K562 (cell line): ENCODE measurements at regions not wholly inside any gene's neighbourhood (a gene's known extent, or its start where the extent isn't known, plus 50 kb on each side); places are given as distances from the start of the nearest gene placed in this dataset.

ENCODE experiments used
- ATAC-seq: fragments of 200-7000 bp; cut with Tn5 transposase; 3 replicates; pipeline ENCODE4 v1.9.1; 2020; ENCODE audit warnings: moderate library complexity
- BruUV-seq: library from RNA; stranded (reverse); fragments of 400-500 nt; replicated peaks from 2 replicates; lab custom pipeline; 2021; lab: Mats Ljungman, UMichigan
- CTCF ChIA-PET: fragments of 300-600 bp; formaldehyde crosslinking; extraction: SDS; loops from one replicate; lab custom pipeline; 2021; ENCODE audit warnings: low intra/inter-chr PET ratio; lab: Yijun Ruan, JAX
- POLR2A ChIA-PET: fragments of 300-600, 350-650 bp; sonication (Branson Sonifier 250); formaldehyde crosslinking; extraction: SDS; loops from one replicate; lab custom pipeline; 2021; ENCODE audit warnings: antibody characterized with exemption, inconsistent platforms; lab: Yijun Ruan, JAX
- DNase-seq, 4 experiments: peaks; one replicate each; pipeline versions ENCODE4 v3.0.0 to v3.0.0-alpha.2; 2011 to 2018; ENCODE audit warnings: low spot score in 3 of 4, mixed read lengths in 3 of 4; ENCODE audit errors: extremely low read depth in 1 of 4
- FAIRE-seq: peaks from 2 replicates; lab custom pipeline; 2011; peaks lifted over from hg19 to GRCh38; lab: Jason Lieb, UNC
- H2AFZ ChIP-seq: 2 replicates; pipeline ENCODE4 v1.6.0; 2011; ENCODE audit warnings: low read depth, low read length, control low read depth, inconsistent platforms
- H3K27ac ChIP-seq: fragments of 200-600 bp; 3 replicates; pipeline ENCODE4 v1.8.0; 2011; ENCODE audit warnings: low read depth, mild to moderate bottlenecking, control low read depth, inconsistent platforms, low read length, moderate library complexity, mixed read lengths; ENCODE audit errors: extremely low read depth
- H3K27me3 ChIP-seq, 2 experiments: fragments of 300-600 bp in 1 of 2; 2 replicates in 1 of 2; 3 replicates in 1 of 2; pipeline versions ENCODE4 v1.6.0 to v1.8.0; 2011; ENCODE audit warnings: inconsistent platforms in 2 of 2, low read length in 2 of 2, mild to moderate bottlenecking in 1 of 2, mixed read lengths in 1 of 2, moderate library complexity in 1 of 2; ENCODE audit not compliant: control insufficient read depth in 2 of 2, insufficient read depth in 2 of 2
- H3K36me3 ChIP-seq: fragments of 300-600 bp; 3 replicates; pipeline ENCODE4 v1.8.0; 2011; ENCODE audit warnings: mild to moderate bottlenecking, low read length, inconsistent platforms; ENCODE audit not compliant: control insufficient read depth, insufficient read depth
- H3K4me1 ChIP-seq, 2 experiments: fragments of 200-600 bp in 1 of 2; replicated peaks in 1 of 2; 2 replicates in 1 of 2; 3 replicates in 1 of 2; pipeline versions ENCODE4 v1.5.1 to v1.8.0; 2011; ENCODE audit warnings: inconsistent platforms in 2 of 2, low read length in 2 of 2, mild to moderate bottlenecking in 1 of 2, mixed read lengths in 1 of 2, moderate library complexity in 1 of 2; ENCODE audit not compliant: control insufficient read depth in 2 of 2, insufficient read depth in 2 of 2
- H3K4me2 ChIP-seq: 2 replicates; pipeline ENCODE4 v1.6.1; 2011; ENCODE audit warnings: low read length, control low read depth, inconsistent platforms, mixed read lengths; ENCODE audit not compliant: insufficient read depth
- H3K4me3 ChIP-seq: fragments of 200-600 bp; sonication (generic), shearing (Covaris generic); 2 replicates; pipeline ENCODE4 v1.5.1; 2016; ENCODE audit warnings: control low read depth, inconsistent platforms
- H3K79me2 ChIP-seq: fragments of 200-600 bp; 3 replicates; pipeline ENCODE4 v1.8.0; 2011; ENCODE audit warnings: low read length, inconsistent platforms; ENCODE audit not compliant: control insufficient read depth, insufficient read depth
- H3K9ac ChIP-seq, 2 experiments: 2 replicates each; pipeline versions ENCODE4 v1.6.0 to v1.6.1; 2011; ENCODE audit warnings: low read depth in 2 of 2, low read length in 2 of 2, control low read depth in 1 of 2, inconsistent platforms in 1 of 2, mild to moderate bottlenecking in 1 of 2, mixed read lengths in 1 of 2; ENCODE audit not compliant: insufficient read depth in 1 of 2
- H3K9me1 ChIP-seq: one replicate; pipeline ENCODE4 v1.6.0; 2011; ENCODE audit warnings: inconsistent platforms, mild to moderate bottlenecking, low read length, moderate library complexity; ENCODE audit not compliant: control insufficient read depth, insufficient read depth
- H3K9me3 ChIP-seq: replicated peaks from 2 replicates; pipeline ENCODE4 v1.5.1; 2011; ENCODE audit warnings: low read depth, low read length, inconsistent platforms; ENCODE audit not compliant: control insufficient read depth, insufficient read depth
- H4K20me1 ChIP-seq: replicated peaks from 2 replicates; pipeline ENCODE4 v1.6.1; 2011; ENCODE audit warnings: low read length, inconsistent platforms, mixed read lengths; ENCODE audit not compliant: control insufficient read depth, insufficient read depth
- CHCHD3 ChIP-seq: fragments of 250-450 bp; sonication (Bioruptor Pico); IDR thresholded peaks from 2 replicates; pipeline ENCODE4 v2.1.2; 2022; ENCODE audit warnings: mild to moderate bottlenecking
- CHD2 ChIP-seq: IDR thresholded peaks from 2 replicates; pipeline ENCODE4 v1.6.1; 2011; ENCODE audit warnings: low read depth, low read length
- DMBX1 ChIP-seq: fragments of 250-450 bp; sonication (Bioruptor Pico); IDR thresholded peaks from 2 replicates; pipeline ENCODE4 v1.8.0; 2022; ENCODE audit warnings: inconsistent platforms, mild to moderate bottlenecking, moderate library complexity, borderline replicate concordance
- ELF2 ChIP-seq: fragments of 250-450 bp; sonication (Bioruptor Pico); IDR thresholded peaks from 2 replicates; pipeline ENCODE4 v1.5.0; 2021; ENCODE audit warnings: mild to moderate bottlenecking
- HIVEP1 ChIP-seq: fragments of 250-450 bp; sonication (Bioruptor Pico); IDR thresholded peaks from 2 replicates; pipeline ENCODE4 v1.4.0; 2020; ENCODE audit warnings: mild to moderate bottlenecking
- KLF6 ChIP-seq: fragments of 250-450 bp; sonication (Bioruptor Pico); IDR thresholded peaks from 2 replicates; pipeline ENCODE4 v1.4.0; 2020; ENCODE audit warnings: mild to moderate bottlenecking, moderate library complexity, borderline replicate concordance
- MAFG ChIP-seq: fragments of 450-650 bp; conservative IDR thresholded peaks from 2 replicates; pipeline ENCODE4 v1.6.1; 2016; ENCODE audit warnings: missing genetic modification characterization, missing compliant biosample characterization
- NFIC ChIP-seq: fragments of 450-650 bp; IDR thresholded peaks from 2 replicates; pipeline ENCODE4 v1.6.1; 2017; ENCODE audit warnings: mild to moderate bottlenecking, inconsistent platforms
- NR1H2 ChIP-seq: sonication (generic); formaldehyde crosslinking; IDR thresholded peaks from 2 replicates; pipeline ENCODE4 v1.4.0; 2020; ENCODE audit warnings: mild to moderate bottlenecking, missing genetic modification reagents
- PRPF4 ChIP-seq: fragments of 200-400 bp; formaldehyde crosslinking; IDR thresholded peaks from one replicate; pipeline ENCODE4 v1.6.1; 2017; ENCODE audit warnings: low read length, low read depth, mild to moderate bottlenecking; ENCODE audit not compliant: insufficient read depth, poor library complexity, severe bottlenecking
- PURB ChIP-seq: sonication (generic); formaldehyde crosslinking; IDR thresholded peaks from 2 replicates; pipeline ENCODE4 v1.9.0; 2021; ENCODE audit warnings: low read depth, mild to moderate bottlenecking, missing genetic modification reagents
- RAD51 ChIP-seq: fragments of 450-650 bp; IDR thresholded peaks from 2 replicates; pipeline ENCODE4 v1.7.1; 2016; ENCODE audit warnings: low read depth, mild to moderate bottlenecking, borderline replicate concordance
- RBM14 ChIP-seq: fragments of 200-400 bp; formaldehyde crosslinking; IDR thresholded peaks from 2 replicates; pipeline ENCODE4 v1.6.1; 2018; ENCODE audit warnings: low read depth, mild to moderate bottlenecking, low read length, moderate library complexity, borderline replicate concordance; ENCODE audit not compliant: insufficient read depth
- SIN3B ChIP-seq: fragments of 450-650 bp; IDR thresholded peaks from 2 replicates; pipeline ENCODE4 v1.6.1; 2017; ENCODE audit warnings: low read depth, mild to moderate bottlenecking, moderate library complexity
- SPI1 ChIP-seq: IDR thresholded peaks from 2 replicates; pipeline ENCODE4 v1.6.1; 2011; ENCODE audit warnings: low read depth, low read length, control low read depth, borderline replicate concordance
- SRSF9 ChIP-seq: fragments of 200-400 bp; formaldehyde crosslinking; IDR thresholded peaks from 2 replicates; pipeline ENCODE4 v1.6.1; 2017; ENCODE audit warnings: low read depth, low read length, borderline replicate concordance
- TGIF2 ChIP-seq: sonication (generic); formaldehyde crosslinking; IDR thresholded peaks from 2 replicates; pipeline ENCODE4 v1.8.1; 2022; ENCODE audit warnings: mild to moderate bottlenecking, missing genetic modification reagents, moderate library complexity
- ZBTB43 ChIP-seq: sonication (generic); formaldehyde crosslinking; IDR thresholded peaks from 2 replicates; pipeline ENCODE4 v1.8.0; 2023; ENCODE audit warnings: mild to moderate bottlenecking, missing genetic modification reagents
- ZBTB7A ChIP-seq: IDR thresholded peaks from 2 replicates; pipeline ENCODE4 v1.6.1; 2011; ENCODE audit warnings: low read depth, mild to moderate bottlenecking, low read length, moderate library complexity, borderline replicate concordance; ENCODE audit not compliant: control insufficient read depth
- in situ Hi-C: fragments of 300-500 bp; cut with MboI; formaldehyde crosslinking; loops from 4 replicates; pipeline ENCODE4 v1.15.0; 2018; ENCODE audit warnings: inconsistent platforms, mixed read lengths
- intact Hi-C: fragments of 100-400 bp; cut with micrococcal nuclease; formaldehyde crosslinking; loops from 2 replicates; pipeline ENCODE4 v1.14.2; 2022
- TF ChIP-seq, protein P1 (sequence below): fragments of 450-650 bp; IDR thresholded peaks from 2 replicates; pipeline ENCODE4 v1.6.1; 2014; ENCODE audit warnings: low read depth, mild to moderate bottlenecking, moderate library complexity, borderline replicate concordance

GRCh38 chr5:117060099-117060498 is 485.5 kb upstream of the SEMA6A start (continued):
- TF ChIP-seq, protein P1, sequence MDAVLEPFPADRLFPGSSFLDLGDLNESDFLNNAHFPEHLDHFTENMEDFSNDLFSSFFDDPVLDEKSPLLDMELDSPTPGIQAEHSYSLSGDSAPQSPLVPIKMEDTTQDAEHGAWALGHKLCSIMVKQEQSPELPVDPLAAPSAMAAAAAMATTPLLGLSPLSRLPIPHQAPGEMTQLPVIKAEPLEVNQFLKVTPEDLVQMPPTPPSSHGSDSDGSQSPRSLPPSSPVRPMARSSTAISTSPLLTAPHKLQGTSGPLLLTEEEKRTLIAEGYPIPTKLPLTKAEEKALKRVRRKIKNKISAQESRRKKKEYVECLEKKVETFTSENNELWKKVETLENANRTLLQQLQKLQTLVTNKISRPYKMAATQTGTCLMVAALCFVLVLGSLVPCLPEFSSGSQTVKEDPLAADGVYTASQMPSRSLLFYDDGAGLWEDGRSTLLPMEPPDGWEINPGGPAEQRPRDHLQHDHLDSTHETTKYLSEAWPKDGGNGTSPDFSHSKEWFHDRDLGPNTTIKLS = no peak

DNA sequence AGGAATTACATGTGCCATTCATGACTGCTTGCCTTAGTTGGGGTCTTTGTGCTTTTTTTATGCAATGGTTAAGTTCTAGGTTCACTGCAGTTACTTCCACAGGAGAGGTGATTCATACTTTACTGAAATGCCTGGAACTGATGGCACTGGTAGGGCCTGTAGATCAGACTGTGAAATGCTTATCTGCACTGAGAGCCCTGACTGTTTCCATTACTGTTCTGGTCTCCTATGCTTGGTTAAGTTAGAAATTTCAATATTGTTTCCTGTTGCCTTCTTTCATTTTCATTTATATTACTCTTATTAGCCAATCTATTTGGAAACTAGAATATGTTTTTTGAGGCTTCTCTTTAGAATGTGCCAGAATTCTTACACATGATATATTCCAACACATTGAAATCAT is 484.1 kb upstream of the SEMA6A start:
- Histone ChIP-seq H2AFZ (no peak overlapping the region), H3K9ac (no peak overlapping the region), H3K36me3 (no peaks in the 10 kb centered on the region), H3K79me2 (no peaks in the 10 kb centered on the region), H3K4me2 (no peak overlapping the region), H3K27me3 (no peaks in the 10 kb centered on the region), H4K20me1 (no peaks in the 10 kb centered on the region), H3K9me1 (no peaks in the 10 kb centered on the region), H3K9me3 (no peaks in the 10 kb centered on the region), H3K27ac (no peak overlapping the region), H3K4me1 (no peaks in the 10 kb centered on the region), H3K4me3 (no peak overlapping the region)
- no peak for ATAC-seq
- TF ChIP-seq SPI1 = no peak
- no peak for TF ChIP-seq NFIC
- no peak for TF ChIP-seq MAFG (tag)
- no peak for TF ChIP-seq ELF2
- no peak for TF ChIP-seq SIN3B
- no peak for TF ChIP-seq PURB
- TF ChIP-seq ZBTB43 = no peak
- TF ChIP-seq DMBX1 (CRISPR knock-in tag) = no peak
- TF ChIP-seq NR1H2 = no peak
- TF ChIP-seq CHCHD3 (CRISPR knock-in tag) = no peak
- no peak for TF ChIP-seq ZBTB7A
- no peak for TF ChIP-seq RAD51
- no peak for TF ChIP-seq TGIF2 (CRISPR knock-in tag)
- no peak for TF ChIP-seq KLF6 (CRISPR knock-in tag)
- no peak for TF ChIP-seq PRPF4
- TF ChIP-seq CHD2 = no peak
- TF ChIP-seq HIVEP1 (CRISPR knock-in tag) = no peak
- TF ChIP-seq RBM14 = no peak
- TF ChIP-seq SRSF9 = no peak
- intact Hi-C loops = no loop called here
- no TSS peak for BruUV-seq
- ChIA-PET CTCF (no interaction called here), POLR2A (no interaction called here)
- in situ Hi-C loops = no loop called here
- DNase-seq = no peak
- FAIRE-seq = no peak
